DND-41 (cell line): ENCODE measurements at regions not wholly inside any gene's neighbourhood (a gene's known extent, or its start where the extent isn't known, plus 50 kb on each side); places are given as distances from the start of the nearest gene placed in this dataset.

ENCODE experiments used
- ATAC-seq: fragments of 200-7000 bp; cut with Tn5 transposase; 3 replicates; pipeline ENCODE4 v1.9.1; 2021; ENCODE audit warnings: low read depth; ENCODE audit not compliant: insufficient read depth
- DNase-seq: peaks from one replicate; pipeline ENCODE4 v3.0.0-alpha.2; 2020
- H2AFZ ChIP-seq: 2 replicates; pipeline ENCODE4 v1.6.0; 2012; ENCODE audit warnings: low read depth, low read length
- H3K27ac ChIP-seq: 2 replicates; pipeline ENCODE4 v1.5.1; 2012; ENCODE audit warnings: low read length, inconsistent platforms
- H3K27me3 ChIP-seq: fragments of 200-600 bp; sonication (generic); 2 replicates; pipeline ENCODE4 v1.6.0; 2012; ENCODE audit warnings: low read length, mild to moderate bottlenecking, inconsistent platforms; ENCODE audit not compliant: insufficient read depth, poor library complexity
- H3K36me3 ChIP-seq: 2 replicates; pipeline ENCODE4 v1.5.1; 2012; ENCODE audit warnings: low read length, inconsistent platforms; ENCODE audit not compliant: insufficient read depth
- H3K4me1 ChIP-seq: 2 replicates; pipeline ENCODE4 v1.5.1; 2012; ENCODE audit warnings: mild to moderate bottlenecking, low read length; ENCODE audit not compliant: insufficient read depth
- H3K4me2 ChIP-seq: 2 replicates; pipeline ENCODE4 v1.6.0; 2012; ENCODE audit warnings: mild to moderate bottlenecking, moderate library complexity, low read length, inconsistent platforms; ENCODE audit not compliant: insufficient read depth
- H3K4me3 ChIP-seq, 2 experiments: fragments of 200-600 bp in 1 of 2; shearing (Covaris generic) in 1 of 2; 2 replicates each; pipeline ENCODE4 v1.5.1; 2012 to 2016; ENCODE audit warnings: inconsistent platforms in 2 of 2, low read length in 2 of 2, mild to moderate bottlenecking in 2 of 2, low read depth in 1 of 2, moderate library complexity in 1 of 2
- H3K79me2 ChIP-seq: 2 replicates; pipeline ENCODE4 v1.6.0; 2012; ENCODE audit warnings: low read length, inconsistent platforms; ENCODE audit not compliant: insufficient read depth
- H3K9ac ChIP-seq: 2 replicates; pipeline ENCODE4 v1.6.0; 2012; ENCODE audit warnings: low read depth, mild to moderate bottlenecking, inconsistent platforms, low read length, moderate library complexity
- H3K9me3 ChIP-seq: 2 replicates; pipeline ENCODE4 v1.5.1; 2012; ENCODE audit warnings: low read length, moderate library complexity, mild to moderate bottlenecking, inconsistent platforms; ENCODE audit not compliant: insufficient read depth, severe bottlenecking
- H4K20me1 ChIP-seq: 2 replicates; pipeline ENCODE4 v1.6.0; 2012; ENCODE audit warnings: low read length; ENCODE audit not compliant: insufficient read depth
- EZH2 ChIP-seq: IDR thresholded peaks from 3 replicates; pipeline ENCODE4 v1.6.1; 2012; ENCODE audit warnings: borderline replicate concordance, low read depth, mild to moderate bottlenecking, moderate library complexity, low read length, inconsistent platforms; ENCODE audit not compliant: severe bottlenecking
- TF ChIP-seq, protein P1 (sequence below): IDR thresholded peaks from 2 replicates; pipeline ENCODE4 v1.5.1; 2012; ENCODE audit warnings: borderline replicate concordance, low read length, moderate library complexity, mild to moderate bottlenecking; ENCODE audit not compliant: poor library complexity, severe bottlenecking; ENCODE audit errors: extremely low read depth

DNA sequence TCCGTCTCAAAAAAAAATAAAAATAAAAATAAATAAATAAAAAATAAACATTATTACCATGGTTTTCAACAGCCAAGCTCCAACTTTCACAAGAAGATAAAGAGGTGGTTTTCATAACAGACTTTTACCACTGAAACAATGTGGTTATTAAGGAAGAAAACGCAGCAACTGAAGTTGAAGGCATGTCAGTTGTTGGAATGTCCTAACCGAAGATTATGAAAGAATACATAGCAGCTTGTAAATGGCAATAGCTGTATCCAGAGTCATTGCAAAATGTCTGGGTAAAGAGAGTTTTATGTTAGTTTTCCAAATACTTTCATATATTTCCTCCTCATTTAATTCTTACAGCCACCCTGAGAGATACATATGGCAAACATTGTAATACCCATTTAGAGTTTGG lies 161.6 kb upstream of the MARCKS start:
- TF ChIP-seq, protein P1, sequence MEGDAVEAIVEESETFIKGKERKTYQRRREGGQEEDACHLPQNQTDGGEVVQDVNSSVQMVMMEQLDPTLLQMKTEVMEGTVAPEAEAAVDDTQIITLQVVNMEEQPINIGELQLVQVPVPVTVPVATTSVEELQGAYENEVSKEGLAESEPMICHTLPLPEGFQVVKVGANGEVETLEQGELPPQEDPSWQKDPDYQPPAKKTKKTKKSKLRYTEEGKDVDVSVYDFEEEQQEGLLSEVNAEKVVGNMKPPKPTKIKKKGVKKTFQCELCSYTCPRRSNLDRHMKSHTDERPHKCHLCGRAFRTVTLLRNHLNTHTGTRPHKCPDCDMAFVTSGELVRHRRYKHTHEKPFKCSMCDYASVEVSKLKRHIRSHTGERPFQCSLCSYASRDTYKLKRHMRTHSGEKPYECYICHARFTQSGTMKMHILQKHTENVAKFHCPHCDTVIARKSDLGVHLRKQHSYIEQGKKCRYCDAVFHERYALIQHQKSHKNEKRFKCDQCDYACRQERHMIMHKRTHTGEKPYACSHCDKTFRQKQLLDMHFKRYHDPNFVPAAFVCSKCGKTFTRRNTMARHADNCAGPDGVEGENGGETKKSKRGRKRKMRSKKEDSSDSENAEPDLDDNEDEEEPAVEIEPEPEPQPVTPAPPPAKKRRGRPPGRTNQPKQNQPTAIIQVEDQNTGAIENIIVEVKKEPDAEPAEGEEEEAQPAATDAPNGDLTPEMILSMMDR = no peak
- no peak for TF ChIP-seq EZH2
- no peak overlapping the region for H3K4me3 ChIP-seq
- ATAC-seq (no peak), DNase-seq (no peak)
- no peak overlapping the region for H2AFZ ChIP-seq
- H3K4me1 ChIP-seq = no peaks in the 10 kb centered on the region
- H4K20me1 ChIP-seq = no peaks in the 10 kb centered on the region
- H3K79me2 ChIP-seq = no peaks in the 10 kb centered on the region
- no peak overlapping the region for H3K9ac ChIP-seq
- no peak overlapping the region for H3K27ac ChIP-seq
- H3K9me3 ChIP-seq = no peaks in the 10 kb centered on the region
- no peaks in the 10 kb centered on the region for H3K27me3 ChIP-seq
- no peak overlapping the region for H3K4me2 ChIP-seq
- no peaks in the 10 kb centered on the region for H3K36me3 ChIP-seq

DNA sequence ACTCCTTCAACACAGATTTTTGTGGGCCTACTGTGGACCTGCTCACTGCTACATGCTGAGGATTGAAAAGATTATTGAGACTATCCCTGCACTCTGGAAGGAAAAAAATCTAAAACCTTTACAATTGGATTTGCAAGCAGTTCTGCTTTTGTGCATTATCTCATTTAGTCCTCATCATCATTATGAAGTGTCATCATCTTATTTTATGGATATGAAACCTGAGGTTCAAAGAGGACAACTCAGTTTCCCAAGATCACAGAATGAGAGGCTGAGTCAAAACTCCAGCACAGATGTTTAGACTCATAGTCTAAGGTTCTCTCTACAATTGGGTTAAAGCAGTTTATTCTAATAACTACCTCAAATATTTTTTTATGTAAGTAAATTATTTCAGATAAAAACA lies 160.2 kb upstream of the MARCKS start:
- H2AFZ ChIP-seq = no peak overlapping the region
- H3K9ac ChIP-seq = no peak overlapping the region
- no peak overlapping the region for H3K4me2 ChIP-seq
- H3K4me3 ChIP-seq = no peak overlapping the region
- no peak for TF ChIP-seq EZH2
- TF ChIP-seq, protein P1 = no peak
- H3K9me3 ChIP-seq = no peaks in the 10 kb centered on the region
- no peaks in the 10 kb centered on the region for H3K36me3 ChIP-seq
- H3K4me1 ChIP-seq = no peaks in the 10 kb centered on the region
- DNase-seq (no peak), ATAC-seq (no peak)
- no peaks in the 10 kb centered on the region for H3K79me2 ChIP-seq
- H4K20me1 ChIP-seq = no peaks in the 10 kb centered on the region
- H3K27ac ChIP-seq = no peak overlapping the region
- no peaks in the 10 kb centered on the region for H3K27me3 ChIP-seq

DNA sequence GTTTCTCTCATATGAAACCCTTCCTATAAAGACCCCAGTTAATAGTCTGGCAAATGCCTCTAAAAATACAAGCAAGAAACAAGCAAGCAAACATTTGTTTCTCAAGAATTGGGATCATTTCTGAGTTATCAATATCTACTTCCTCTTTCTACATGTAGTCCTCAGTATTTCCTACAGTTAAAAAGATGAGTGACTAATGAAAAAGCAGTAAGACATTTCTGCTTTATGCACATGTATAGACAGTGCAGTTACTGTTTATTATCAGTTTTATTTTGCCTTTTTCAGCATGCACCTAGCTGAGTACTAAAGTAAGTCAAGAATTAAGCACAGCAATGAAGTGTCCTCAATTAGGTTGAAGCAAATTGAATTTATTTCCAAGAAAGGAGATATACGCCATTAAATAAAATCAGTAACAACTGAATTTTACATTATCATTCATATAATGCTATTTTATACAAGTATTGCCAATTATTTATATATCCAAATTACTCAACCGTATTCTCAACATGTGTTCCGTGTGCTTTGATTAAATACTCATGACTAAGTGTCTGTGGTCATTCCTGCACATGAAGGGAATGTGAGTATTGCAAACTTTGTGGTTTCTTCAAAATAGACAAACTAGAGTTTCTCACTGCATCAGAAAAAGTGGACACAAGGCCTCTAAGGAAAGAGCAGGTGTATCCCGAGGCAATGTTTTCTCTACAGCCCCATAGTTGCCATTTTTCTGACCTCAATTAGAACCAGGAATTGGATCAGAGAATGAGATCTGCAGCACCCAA lies 159.3 kb upstream of the MARCKS start:
- H3K4me3 ChIP-seq = no peak overlapping the region
- H2AFZ ChIP-seq = no peak overlapping the region; the same call in 1 of the 2 replicates
- H3K27me3 ChIP-seq = no peaks in the 10 kb centered on the region
- H3K4me1 ChIP-seq = no peaks in the 10 kb centered on the region
- no peak overlapping the region for H3K4me2 ChIP-seq
- H3K36me3 ChIP-seq = no peaks in the 10 kb centered on the region
- ATAC-seq (no peak), DNase-seq (no peak)
- H4K20me1 ChIP-seq = no peaks in the 10 kb centered on the region
- TF ChIP-seq EZH2 = no peak
- TF ChIP-seq, protein P1 = no peak
- H3K9me3 ChIP-seq = no peaks in the 10 kb centered on the region
- no peak overlapping the region for H3K9ac ChIP-seq
- no peaks in the 10 kb centered on the region for H3K79me2 ChIP-seq
- H3K27ac ChIP-seq = no peak overlapping the region
